ENCODE measurements at regions not wholly inside any gene's neighbourhood (a gene's known extent, or its start where the extent isn't known, plus 50 kb on each side); places are given as distances from the start of the nearest gene placed in this dataset.

- DNase-seq, result no peak
These were observed 288.7 kb upstream of the FOXQ1 start for GRCh38 chr6:1023229-1023628.

GRCh38 chr6:1022719-1023118, 289.2 kb upstream of the FOXQ1 start:
- DNase-seq, result no peak

- no peak for DNase-seq
These were observed 291.1 kb upstream of the FOXQ1 start for GRCh38 chr6:1020837-1021236.

- no peak for DNase-seq
These were observed 291.8 kb upstream of the FOXQ1 start for GRCh38 chr6:1020133-1020532.

GRCh38 chr6:1018041-1018440, 293.9 kb upstream of the FOXQ1 start:
- no peak for DNase-seq

GRCh38 chr6:1016329-1017302, 295.3 kb upstream of the FOXQ1 start:
- DNase-seq, result no peak

GRCh38 chr6:1015825-1016224, 296.1 kb upstream of the FOXQ1 start:
- DNase-seq, result no peak

GRCh38 chr6:1014431-1014807, 297.5 kb upstream of the FOXQ1 start:
- DNase-seq, result no peak

GRCh38 chr6:1013656-1014430, 298.1 kb upstream of the FOXQ1 start:
- no peak for DNase-seq

GRCh38 chr6:1009103-1009502, 302.8 kb upstream of the FOXQ1 start:
- DNase-seq, result no peak

GRCh38 chr6:1007159-1007558, 304.7 kb upstream of the FOXQ1 start:
- DNase-seq, result no peak

GRCh38 chr6:1004885-1005630, 306.8 kb upstream of the FOXQ1 start:
- no peak for DNase-seq

GRCh38 chr6:1003394-1004160, 308.3 kb upstream of the FOXQ1 start:
- no peak for DNase-seq

GRCh38 chr6:1002989-1003388, 308.9 kb upstream of the FOXQ1 start:
- no peak for DNase-seq

- DNase-seq, result no peak
These were observed 308.9 kb upstream of the EXOC2 start for GRCh38 chr6:1001655-1002349.

- no peak for DNase-seq
These were observed 306.6 kb upstream of the EXOC2 start for GRCh38 chr6:999552-999951.

- no peak for DNase-seq
These were observed 305.6 kb upstream of the EXOC2 start for GRCh38 chr6:998551-998950.

GRCh38 chr6:996271-996852, 303.4 kb upstream of the EXOC2 start:
- DNase-seq, result peak; percentile 27

GRCh38 chr6:991192-991591, 298.3 kb upstream of the EXOC2 start:
- DNase-seq, result no peak

- no peak for DNase-seq
These were observed 291.1 kb upstream of the EXOC2 start for GRCh38 chr6:984031-984430.

- DNase-seq, result no peak
These were observed 286.2 kb upstream of the EXOC2 start for GRCh38 chr6:978937-979685.

Data from NCI-H1105 (cell line).